Stomach (tissue), 8 donors: ENCODE measurements at regions not wholly inside any gene's neighbourhood (a gene's known extent, or its start where the extent isn't known, plus 50 kb on each side); places are given as distances from the start of the nearest gene placed in this dataset.

Experiments
- DNase-seq, 2 donors: peaks; one replicate each; pipeline versions ENCODE4 v3.0.0 to v3.0.0-alpha.2; 2013 to 2019
- H3K27ac ChIP-seq, 5 donors: fragments of 200-600 bp in 4 of 5; sonication (generic) in 4 of 5; one replicate each; pipeline ENCODE4 v1.5.1; 2013 to 2019; ENCODE audit warnings: mild to moderate bottlenecking in 1 of 5, moderate library complexity in 1 of 5
- H3K27me3 ChIP-seq, 3 donors: fragments of 200-600 bp; sonication (generic); one replicate each; pipeline ENCODE4 v1.5.1; 2017 to 2019; ENCODE audit warnings: mixed run types in 1 of 3
- H3K36me3 ChIP-seq, 4 donors: fragments of 200-600 bp; sonication (generic); 1 replicate in 3 of 4; 2 replicates in 1 of 4; pipeline ENCODE4 v1.5.1; 2016 to 2019
- H3K4me1 ChIP-seq, 4 donors: fragments of 200-600 bp; sonication (generic); one replicate each; pipeline ENCODE4 v1.5.1; 2016 to 2019
- H3K4me3 ChIP-seq, 4 donors: fragments of 200-600 bp; sonication (generic) in 3 of 4; one replicate each; pipeline ENCODE4 v1.5.1; 2016 to 2019; ENCODE audit warnings: mild to moderate bottlenecking in 1 of 4
- H3K9me3 ChIP-seq, 4 donors: fragments of 200-600 bp; sonication (generic); one replicate each; pipeline ENCODE4 v1.5.1; 2016 to 2019
- EP300 ChIP-seq: sonication (generic); formaldehyde crosslinking; IDR thresholded peaks from one replicate; pipeline ENCODE4 v1.6.1; 2017; ENCODE audit warnings: antibody characterized with exemption
- POLR2A ChIP-seq, 4 donors: fragments of 450-650 bp; IDR thresholded peaks; one replicate each; pipeline ENCODE4 v1.6.1; 2016; ENCODE audit warnings: antibody characterized with exemption in 4 of 4, control low read depth in 2 of 4, mild to moderate bottlenecking in 1 of 4, moderate library complexity in 1 of 4
- POLR2AphosphoS5 ChIP-seq, 3 donors: sonication (generic); formaldehyde crosslinking; IDR thresholded peaks; one replicate each; pipeline ENCODE4 v1.6.1; 2016; ENCODE audit warnings: antibody characterized with exemption in 3 of 3
- WGBS, 5 donors: extraction: QIAGEN DNeasy Blood & Tissue Kit in 3 of 5; methylation state at CpG; one replicate each; pipeline versions ENCODE4 v1.1.5 to v1.1.7; 2013 to 2018; 5-methylcytosine and 5-hydroxymethylcytosine counted together
- intact Hi-C: fragments of 100-400 bp; cut with DNase I; formaldehyde crosslinking; loops from one replicate; pipeline ENCODE4 v1.15.1; 2023; ENCODE audit warnings: low total_unique reads
- TF ChIP-seq, protein P1 (sequence below), 7 experiments: fragments of 450-650 bp in 4 of 7; fragments of 200-600 bp in 3 of 7; sonication (generic) in 3 of 7; IDR thresholded peaks; one replicate each; pipeline ENCODE4 v1.5.1; 2016 to 2019; ENCODE audit warnings: antibody characterized with exemption in 7 of 7, control low read depth in 2 of 7, mild to moderate bottlenecking in 1 of 7
- donor health status: healthy with polysubstance abuse.
- donor health status: Bipolar disorder and iron deficiency.
- donor health status: healthy.

DNA sequence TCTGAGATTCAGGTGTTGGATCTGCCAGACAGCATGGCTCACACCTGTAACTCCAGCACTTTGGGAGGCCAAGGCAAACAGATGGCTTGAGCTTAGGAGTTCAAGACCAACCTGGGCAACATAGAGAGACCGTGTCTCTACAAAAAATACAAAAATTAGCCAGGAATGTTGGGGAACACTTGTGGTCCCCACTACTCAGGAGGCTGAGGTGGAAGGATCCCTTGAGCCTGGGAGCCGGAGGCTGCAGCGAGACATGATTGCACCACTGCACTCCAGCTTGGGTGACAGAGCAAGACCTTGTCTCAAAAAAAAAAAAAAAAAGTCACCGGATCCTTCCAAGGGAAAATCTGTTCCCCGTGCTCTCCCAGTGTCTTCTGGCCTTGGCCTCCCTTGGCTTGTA is 109.2 kb downstream of the IRS2 start:
- Histone ChIP-seq H3K27me3 (no peaks in the 10 kb centered on the region), H3K36me3 (no peaks in the 10 kb centered on the region), H3K9me3 (no peaks in the 10 kb centered on the region), H3K4me3 (no peak overlapping the region), H3K27ac (no peak overlapping the region), H3K4me1 (no peaks in the 10 kb centered on the region)
- WGBS, 5 donors: 73 to 99% (median 94%) methylated on average over 5 of the region's 5 CpGs
- intact Hi-C loops: no loop called here
- TF ChIP-seq, protein P1, sequence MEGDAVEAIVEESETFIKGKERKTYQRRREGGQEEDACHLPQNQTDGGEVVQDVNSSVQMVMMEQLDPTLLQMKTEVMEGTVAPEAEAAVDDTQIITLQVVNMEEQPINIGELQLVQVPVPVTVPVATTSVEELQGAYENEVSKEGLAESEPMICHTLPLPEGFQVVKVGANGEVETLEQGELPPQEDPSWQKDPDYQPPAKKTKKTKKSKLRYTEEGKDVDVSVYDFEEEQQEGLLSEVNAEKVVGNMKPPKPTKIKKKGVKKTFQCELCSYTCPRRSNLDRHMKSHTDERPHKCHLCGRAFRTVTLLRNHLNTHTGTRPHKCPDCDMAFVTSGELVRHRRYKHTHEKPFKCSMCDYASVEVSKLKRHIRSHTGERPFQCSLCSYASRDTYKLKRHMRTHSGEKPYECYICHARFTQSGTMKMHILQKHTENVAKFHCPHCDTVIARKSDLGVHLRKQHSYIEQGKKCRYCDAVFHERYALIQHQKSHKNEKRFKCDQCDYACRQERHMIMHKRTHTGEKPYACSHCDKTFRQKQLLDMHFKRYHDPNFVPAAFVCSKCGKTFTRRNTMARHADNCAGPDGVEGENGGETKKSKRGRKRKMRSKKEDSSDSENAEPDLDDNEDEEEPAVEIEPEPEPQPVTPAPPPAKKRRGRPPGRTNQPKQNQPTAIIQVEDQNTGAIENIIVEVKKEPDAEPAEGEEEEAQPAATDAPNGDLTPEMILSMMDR (IDR thresholded peaks at IDR 0.05): no peak
- TF ChIP-seq POLR2A (IDR thresholded peaks at IDR 0.05) (no peak), POLR2AphosphoS5 (IDR thresholded peaks at IDR 0.05) (no peak), EP300 (no peak)
- DNase-seq: no peak

DNA sequence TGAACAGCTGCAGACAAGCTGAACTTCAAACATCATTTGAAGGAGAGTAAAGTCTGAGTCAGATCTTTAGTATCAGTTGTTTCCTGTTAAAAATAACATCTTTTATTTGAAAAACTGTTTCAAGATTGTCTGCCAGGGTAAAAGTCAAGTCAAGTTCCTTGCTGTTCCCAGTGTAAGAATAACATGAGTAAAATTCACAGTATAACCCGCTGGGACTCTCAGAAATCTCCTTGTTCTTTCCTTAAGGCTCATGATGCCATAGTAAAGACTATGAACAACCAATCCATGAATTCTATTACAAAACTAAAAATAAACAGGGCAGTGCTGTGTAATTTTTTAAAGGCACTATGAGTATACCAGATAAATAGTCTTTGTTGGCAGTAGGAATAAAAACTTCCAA is 112.9 kb downstream of the IRS2 start:
- DNase-seq: no peak
- Histone ChIP-seq H3K4me3 (no peak overlapping the region), H3K9me3 (no peaks in the 10 kb centered on the region), H3K36me3 (no peaks in the 10 kb centered on the region), H3K27ac (no peak overlapping the region), H3K27me3 (no peaks in the 10 kb centered on the region), H3K4me1 (no peaks in the 10 kb centered on the region)
- intact Hi-C loops: no loop called here
- TF ChIP-seq POLR2A (IDR thresholded peaks at IDR 0.05) (no peak), EP300 (no peak), POLR2AphosphoS5 (IDR thresholded peaks at IDR 0.05) (no peak)
- TF ChIP-seq, protein P1 (IDR thresholded peaks at IDR 0.05): no peak
- WGBS, 5 donors: 82 to 94% (median 86%) methylated on average over 1 of the region's 1 CpG

DNA sequence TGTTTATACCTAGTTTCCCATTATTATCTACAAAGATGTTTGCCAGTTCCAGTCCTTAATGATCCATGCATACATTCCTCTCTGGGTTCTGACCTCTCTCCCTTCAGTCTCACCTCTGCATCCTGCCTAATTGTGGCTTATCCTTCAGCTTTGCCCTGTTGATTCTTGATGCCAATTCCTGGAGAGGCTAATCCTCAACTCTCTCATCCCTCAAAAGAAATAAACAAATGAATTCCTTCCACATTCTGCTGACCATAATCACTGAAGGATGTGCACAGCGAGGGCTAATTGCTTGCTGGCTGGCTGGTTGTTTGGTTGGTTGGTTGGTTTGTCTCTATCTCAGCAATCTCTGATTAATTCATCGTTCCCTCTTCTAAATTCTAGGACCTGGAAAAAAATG is 113.8 kb downstream of the IRS2 start:
- Histone ChIP-seq H3K27me3 (no peaks in the 10 kb centered on the region), H3K27ac (no peak overlapping the region), H3K9me3 (no peaks in the 10 kb centered on the region), H3K4me3 (no peak overlapping the region), H3K4me1 (no peaks in the 10 kb centered on the region), H3K36me3 (no peaks in the 10 kb centered on the region)
- WGBS, 5 donors: 63 to 78% (median 74%) methylated on average over 2 of the region's 2 CpGs
- TF ChIP-seq EP300: no peak
- TF ChIP-seq POLR2AphosphoS5 (IDR thresholded peaks at IDR 0.05): no peak
- TF ChIP-seq POLR2A (IDR thresholded peaks at IDR 0.05): no peak
- no peak for DNase-seq
- intact Hi-C loops: no loop called here

DNA sequence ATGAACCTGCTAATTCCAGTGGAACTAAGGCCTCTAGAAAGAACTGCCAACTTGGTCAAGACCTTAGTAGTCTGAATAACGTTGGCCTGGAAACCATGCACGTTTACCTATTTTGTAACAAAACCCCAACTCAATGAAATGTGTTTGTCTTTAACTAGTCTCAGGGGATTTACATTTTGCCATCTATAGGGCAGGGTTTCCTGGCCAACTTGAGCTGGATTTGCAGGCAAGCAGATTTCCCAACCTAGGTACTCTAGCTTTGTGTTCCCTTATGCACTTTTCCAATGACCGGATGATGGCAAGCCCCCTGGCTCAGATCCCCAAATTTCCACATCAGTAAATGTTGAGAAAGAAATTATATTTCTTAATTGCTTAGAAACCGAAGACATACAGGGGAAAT is 114.5 kb downstream of the IRS2 start:
- H3K36me3 ChIP-seq: no peaks in the 10 kb centered on the region
- H3K27me3 ChIP-seq: no peaks in the 10 kb centered on the region
- peaks cover 0 to 4% (median 0%) of the 10 kb centered on the region in 4 donors for H3K4me1 ChIP-seq
- DNase-seq: no peak
- no peak overlapping the region for H3K4me3 ChIP-seq
- intact Hi-C loops: no loop called here
- TF ChIP-seq POLR2AphosphoS5 (IDR thresholded peaks at IDR 0.05): no peak
- TF ChIP-seq, protein P1 (IDR thresholded peaks at IDR 0.05): no peak
- no peak for TF ChIP-seq EP300
- TF ChIP-seq POLR2A (IDR thresholded peaks at IDR 0.05): no peak
- no peak overlapping the region for H3K27ac ChIP-seq
- WGBS, 5 donors: 82 to 90% (median 84%) methylated on average over 4 of the region's 4 CpGs
- H3K9me3 ChIP-seq: no peaks in the 10 kb centered on the region

DNA sequence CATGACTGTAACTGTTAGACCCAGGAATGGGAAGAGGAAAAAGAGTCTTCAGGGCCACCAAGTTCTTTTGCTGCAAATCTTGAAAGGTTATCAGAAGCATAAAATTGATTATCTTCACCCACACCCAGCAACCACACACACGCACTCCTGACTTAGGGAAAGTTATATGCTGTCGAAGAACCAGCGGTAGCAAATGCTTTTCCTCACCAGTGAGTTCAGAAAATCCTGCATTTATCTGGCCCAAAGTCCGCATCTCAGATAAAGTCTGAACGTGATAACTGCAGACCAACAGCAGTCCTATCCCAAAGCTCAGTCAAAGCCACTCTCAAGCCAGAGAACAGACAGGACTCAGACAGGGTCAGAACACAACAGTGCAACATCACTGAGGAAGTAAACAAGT is 115.6 kb downstream of the IRS2 start:
- WGBS, 5 donors: 50 to 77% (median 72%) methylated on average over 5 of the region's 5 CpGs
- no peak for DNase-seq
- peaks cover 0 to 8% (median 0%) of the 10 kb centered on the region in 4 donors for H3K4me1 ChIP-seq
- H3K4me3 ChIP-seq: no peak overlapping the region
- TF ChIP-seq POLR2A (IDR thresholded peaks at IDR 0.05) (no peak), EP300 (no peak), POLR2AphosphoS5 (IDR thresholded peaks at IDR 0.05) (no peak)
- no peaks in the 10 kb centered on the region for H3K36me3 ChIP-seq
- no peak overlapping the region for H3K27ac ChIP-seq
- no peaks in the 10 kb centered on the region for H3K9me3 ChIP-seq
- no peaks in the 10 kb centered on the region for H3K27me3 ChIP-seq
- intact Hi-C loops: no loop called here
